GM21447 (cell line): ENCODE measurements at regions not wholly inside any gene's neighbourhood (a gene's known extent, or its start where the extent isn't known, plus 50 kb on each side); places are given as distances from the start of the nearest gene placed in this dataset.
"Not testable (repeated sequence)": the region's sequence is repeated elsewhere in the genome, so short reads cannot be mapped to it uniquely, and the experiment has no call there.

Source experiments
- ATAC-seq: cut with Tn5 transposase; IDR thresholded peaks from one replicate; pipeline ENCODE4 v1.9.1; 2021; ENCODE audit not compliant: unreplicated experiment

DNA sequence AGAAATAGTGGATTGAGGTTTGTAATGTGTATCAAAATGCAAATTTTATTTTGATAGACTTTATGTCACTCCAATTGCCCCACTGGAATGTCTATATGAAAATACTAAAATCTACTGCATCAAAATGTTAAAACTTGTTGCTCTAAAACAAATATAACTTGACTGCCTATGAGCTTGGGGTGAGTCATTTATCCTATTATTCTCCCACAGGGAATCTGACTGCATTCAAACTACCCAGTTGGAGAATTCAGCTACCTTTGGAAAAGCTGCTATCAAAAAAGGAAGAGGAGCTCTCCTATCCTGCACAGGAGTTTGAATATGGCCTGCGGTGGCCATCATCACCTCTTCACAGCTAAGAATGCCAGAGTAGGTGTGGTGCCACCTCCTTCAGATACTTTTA is 173.1 kb downstream of the KLHL28 start:
- no peak for ATAC-seq

DNA sequence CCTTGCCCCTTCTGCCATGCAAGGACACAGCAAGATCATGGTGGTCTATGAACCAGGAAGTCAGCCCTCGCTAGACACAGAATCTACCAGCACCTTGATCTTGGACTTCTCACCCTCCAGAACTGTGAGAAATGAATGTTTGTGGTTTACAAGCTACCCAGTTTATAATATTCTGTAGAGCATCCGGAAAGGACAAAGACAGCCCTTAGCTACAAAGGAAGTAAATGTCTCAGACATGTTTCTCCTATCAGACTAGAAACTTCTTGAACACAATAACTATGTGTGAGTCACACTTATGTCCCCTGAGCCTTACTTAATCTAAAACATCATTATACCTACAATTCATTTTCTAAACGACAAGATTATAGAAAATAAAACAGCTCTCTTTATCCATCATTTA is 176.7 kb downstream of the KLHL28 start:
- ATAC-seq, result no peak

DNA sequence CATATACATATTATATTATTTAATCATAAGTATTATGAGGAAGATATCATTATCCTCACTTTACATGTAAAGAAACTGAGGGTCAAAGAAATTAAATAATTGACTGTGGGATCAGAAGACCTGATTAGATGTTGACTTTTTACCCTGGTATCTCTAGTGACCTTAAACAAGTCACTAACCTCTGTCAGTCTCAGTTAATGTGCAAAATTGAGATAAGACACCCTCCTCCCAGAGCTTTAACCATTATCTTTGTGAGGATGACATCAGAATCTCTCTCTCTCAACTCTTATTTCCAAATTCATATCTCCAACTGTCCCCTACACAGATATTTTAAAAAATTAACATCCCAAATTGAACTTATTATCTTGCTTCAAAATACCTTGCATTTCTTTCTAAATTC is 177.8 kb downstream of the KLHL28 start:
- ATAC-seq, result no peak

DNA sequence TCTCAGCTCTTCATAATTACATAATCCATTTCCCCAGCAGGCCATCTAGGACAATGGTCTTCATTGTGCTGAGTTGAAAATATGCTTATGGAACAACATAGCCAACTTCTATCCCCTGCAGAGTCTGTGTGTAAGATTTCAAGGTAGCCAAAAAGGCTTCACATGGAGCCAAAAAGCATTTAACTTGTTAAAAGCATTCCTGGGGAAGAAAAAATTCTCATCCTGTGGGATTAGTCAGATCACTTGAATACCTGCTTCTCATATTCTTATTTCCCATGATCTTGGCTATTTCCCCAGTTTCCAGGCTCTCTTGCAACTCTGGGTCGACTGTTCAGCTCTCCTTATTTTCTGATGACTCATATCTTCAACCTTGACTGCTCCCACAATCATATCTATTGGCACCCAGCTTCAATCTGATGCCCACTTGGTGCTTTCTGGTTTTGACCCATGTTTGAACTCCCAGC is 178.9 kb downstream of the KLHL28 start:
- no peak for ATAC-seq

DNA sequence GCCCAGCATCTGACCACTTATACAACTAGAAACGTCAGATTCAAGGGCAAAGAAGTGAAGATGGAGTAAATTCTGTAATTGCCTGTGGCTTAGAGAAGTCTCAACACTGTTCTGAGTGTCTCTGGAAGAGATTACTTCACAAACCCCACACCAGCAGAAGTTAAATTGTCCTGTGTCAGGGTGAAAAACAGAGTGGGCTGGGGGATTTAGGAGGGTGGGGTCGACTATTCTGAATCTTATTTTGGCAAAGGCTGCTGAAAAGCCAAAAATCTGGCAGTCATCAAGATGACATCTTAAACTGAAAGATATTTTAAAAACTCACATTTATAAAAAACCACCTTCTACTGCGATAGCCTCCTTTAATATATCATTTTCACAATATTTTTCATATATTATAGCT is 180.8 kb downstream of the KLHL28 start:
- ATAC-seq, result no peak

DNA sequence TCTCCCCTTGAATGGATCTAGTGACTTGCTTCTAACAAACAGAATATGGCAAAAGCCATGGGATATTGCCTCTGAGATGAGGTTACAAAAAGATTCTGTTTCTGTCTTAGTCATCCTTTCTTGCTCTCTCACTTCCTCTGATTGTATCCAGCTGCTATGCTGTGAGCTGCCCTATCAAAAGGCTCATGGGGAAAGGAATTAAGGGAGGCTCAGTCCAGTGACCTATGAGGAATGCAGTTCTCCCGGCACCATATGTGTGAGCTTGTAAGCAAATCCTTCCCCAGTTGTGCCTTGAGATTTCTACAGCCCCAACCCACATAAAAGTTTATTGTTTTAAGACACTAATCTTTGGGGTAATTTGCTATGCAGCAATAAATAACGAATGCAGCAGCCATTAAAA is 183.1 kb downstream of the KLHL28 start:
- ATAC-seq, result no peak

DNA sequence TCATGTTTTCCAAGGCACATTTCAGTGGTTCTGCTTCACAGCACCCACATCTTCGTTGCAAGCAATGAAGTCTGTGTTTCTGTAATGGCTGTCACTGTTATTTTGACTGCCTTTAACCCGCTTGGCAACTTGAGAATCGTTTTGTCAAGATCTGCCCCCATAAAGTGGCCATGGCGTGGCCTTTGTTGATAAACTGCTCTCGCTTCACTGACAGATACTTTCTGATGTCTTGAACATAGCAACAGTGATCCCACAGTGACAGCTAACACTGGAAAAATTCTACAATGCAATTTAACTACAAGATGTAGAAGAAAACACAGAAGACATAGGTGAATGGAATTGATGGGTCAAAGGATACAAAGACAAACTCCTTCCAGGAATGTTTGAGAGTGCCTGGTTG is 184.2 kb downstream of the KLHL28 start:
- ATAC-seq, result no peak

DNA sequence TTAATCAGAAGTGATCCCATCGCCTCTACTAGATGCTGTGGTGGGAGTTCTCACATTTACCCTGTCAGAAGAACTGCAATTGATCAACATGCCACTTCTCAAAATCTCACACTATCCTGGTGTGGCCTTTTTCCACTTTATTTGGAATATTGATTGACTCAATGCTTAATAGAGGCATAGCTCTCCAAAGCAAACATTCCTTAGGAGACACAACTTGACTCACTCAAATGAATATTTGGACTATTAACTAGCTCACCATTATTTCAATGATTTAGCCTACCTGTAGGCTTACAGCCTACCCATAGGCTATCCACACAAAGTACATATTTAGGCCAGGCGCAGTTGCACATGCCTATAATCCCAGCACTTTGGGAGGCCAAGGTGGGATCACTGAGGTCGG is 186.5 kb downstream of the KLHL28 start:
- ATAC-seq, result no peak

DNA sequence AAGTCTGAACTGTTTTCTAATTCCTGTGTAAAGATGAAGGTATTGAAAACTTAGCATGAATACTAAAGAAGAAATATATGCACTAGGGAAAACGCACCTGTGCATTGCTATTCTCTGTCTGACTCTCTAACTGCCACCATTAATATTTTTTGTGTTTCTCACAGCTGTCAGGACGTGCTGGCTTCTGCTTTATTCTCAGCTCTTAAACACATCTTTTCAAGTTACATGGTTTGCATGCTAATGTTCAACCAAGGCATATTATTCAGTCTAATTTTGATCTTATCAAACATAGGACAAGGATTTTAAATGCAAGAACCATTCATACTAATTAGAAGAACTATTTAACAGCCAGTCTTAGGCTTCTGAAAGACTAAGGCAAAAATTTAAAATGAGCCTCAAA is 187.4 kb downstream of the KLHL28 start:
- ATAC-seq, result no peak

DNA sequence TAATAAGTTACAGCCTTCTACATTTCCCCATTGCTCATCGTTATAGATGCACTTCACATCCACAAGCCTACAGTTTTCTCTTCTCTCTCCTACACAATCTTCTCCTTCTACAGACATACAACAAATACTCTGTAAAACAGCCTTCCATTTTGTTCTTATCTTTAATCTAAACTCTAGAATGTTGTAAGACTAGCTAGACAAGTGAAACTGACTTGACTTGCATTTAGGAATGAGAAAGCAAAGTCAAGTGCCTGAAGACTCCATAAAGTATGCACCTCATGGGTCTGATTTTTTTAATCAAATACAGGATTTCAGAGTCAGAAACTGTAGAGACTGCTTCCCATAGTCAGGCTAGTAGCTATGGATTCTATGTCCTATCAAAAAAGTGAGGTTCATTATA is 190.3 kb downstream of the KLHL28 start:
- ATAC-seq, result no peak

DNA sequence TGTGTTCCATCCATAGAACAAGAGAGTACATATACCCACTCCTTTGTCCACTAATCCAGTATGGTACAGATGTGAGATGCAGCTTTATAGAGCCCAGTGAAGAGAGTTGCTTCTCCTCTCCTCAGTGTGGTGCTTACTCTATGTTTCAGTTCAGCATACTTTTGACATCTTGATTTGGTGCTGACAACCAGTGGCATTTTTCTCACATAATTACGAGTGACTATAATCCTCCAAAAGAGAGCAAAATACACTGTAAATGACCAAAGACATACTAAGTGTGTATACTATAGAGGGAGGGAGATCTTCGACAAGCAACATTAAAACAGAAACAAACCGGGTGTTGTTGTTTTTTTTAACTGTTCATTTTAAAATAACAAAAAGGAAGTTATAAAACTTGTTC is 191.5 kb downstream of the KLHL28 start:
- no peak for ATAC-seq

DNA sequence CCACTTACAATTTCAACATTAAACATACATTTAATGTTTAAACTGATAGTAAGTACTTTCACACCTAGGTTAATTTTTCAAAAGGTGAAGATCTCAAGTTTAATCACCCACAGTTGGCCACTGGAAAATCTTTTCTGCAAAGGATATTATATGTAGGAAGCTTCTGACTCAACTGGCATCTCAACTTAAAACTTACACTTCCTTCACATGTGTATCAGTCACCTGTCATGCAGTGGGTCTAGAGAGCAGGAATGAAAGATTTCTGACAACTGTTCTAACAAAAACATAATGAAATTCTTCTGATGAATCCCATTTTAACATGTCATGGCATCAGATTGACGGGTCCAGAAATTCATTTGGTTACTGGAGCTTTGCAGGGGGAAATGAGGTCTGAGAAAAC is 192.8 kb downstream of the KLHL28 start:
- ATAC-seq, result no peak

DNA sequence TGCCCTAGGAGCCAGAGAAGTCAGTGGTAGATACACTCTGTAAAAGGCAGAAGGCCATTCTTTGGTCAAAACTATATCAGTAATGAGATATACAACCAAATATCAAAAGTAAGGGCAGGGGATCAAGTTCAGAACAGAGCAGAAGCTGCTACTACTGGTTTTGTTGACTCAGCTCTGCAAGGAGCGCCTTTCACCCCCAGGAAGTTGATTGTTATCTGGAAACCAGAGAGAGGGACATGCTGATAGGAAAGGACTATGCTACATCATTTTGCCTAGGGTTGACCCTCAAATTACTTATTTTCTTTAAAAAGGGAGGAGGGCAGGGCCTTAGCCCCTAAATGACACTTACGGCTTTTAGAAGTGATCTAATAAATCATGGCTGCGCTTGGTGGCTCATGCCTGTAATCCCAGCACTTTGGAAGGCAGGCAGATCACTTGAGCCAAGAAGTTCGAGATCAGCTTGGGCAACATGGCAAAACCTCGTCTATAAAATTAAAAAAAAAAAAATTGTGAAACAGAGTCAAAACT is 194.0 kb downstream of the KLHL28 start:
- ATAC-seq, result no peak

DNA sequence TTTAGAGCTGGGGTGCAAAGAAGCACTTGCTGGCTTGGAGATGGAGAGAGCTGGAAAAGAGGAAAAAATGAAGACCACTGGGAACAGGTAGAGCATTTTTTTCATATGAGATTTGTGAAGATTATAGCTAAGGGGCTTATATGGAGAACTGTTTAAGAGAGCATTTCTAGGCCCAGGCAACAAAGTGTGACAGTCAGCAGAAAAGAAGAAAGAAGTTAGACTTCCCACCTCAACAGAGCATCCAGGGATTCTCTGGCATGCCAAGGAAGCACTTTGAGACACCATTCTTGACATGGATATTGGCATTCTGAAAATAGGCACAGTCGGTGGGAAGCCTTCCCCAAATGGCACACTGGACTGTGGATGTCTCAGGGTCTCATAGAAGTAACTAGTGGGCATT is 195.5 kb downstream of the KLHL28 start:
- no peak for ATAC-seq

DNA sequence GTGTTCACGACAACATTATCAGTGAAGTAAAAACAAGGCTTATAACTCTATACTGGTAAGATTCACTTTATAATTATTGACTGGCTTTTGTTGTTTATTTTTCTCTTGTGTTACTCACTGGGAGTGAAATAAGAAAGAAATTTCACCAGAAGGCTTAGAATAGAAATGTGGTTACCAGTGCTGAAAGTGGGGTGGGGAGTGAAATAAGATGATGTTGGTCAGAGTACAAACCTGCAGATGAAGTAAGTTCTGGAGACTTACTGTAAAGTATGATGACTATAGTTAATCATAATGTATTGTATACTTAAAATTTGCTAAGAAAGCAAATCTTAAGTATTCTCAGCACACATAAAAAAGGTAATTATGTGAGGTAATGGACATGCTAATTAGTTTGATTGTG is 198.4 kb downstream of the KLHL28 start:
- ATAC-seq, result no peak

DNA sequence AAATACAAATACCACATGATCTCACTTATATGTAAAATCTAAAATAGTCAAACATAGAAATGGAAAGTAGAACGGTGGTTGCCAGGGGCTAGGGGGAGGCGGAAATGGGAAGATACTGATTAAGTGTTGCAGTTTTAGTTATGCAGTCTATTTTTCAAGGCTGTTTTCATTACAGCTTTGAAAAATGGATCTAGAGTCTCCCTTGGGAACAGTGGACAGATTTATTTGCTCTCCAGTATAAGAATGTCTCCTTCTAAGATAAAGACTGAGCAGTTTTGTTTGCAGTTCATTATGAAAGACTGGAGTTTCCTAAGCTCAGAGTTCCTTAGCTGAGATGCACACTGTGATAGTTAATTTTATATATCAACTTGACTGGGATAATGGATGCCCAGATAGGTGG is 202.5 kb downstream of the KLHL28 start:
- no peak for ATAC-seq

DNA sequence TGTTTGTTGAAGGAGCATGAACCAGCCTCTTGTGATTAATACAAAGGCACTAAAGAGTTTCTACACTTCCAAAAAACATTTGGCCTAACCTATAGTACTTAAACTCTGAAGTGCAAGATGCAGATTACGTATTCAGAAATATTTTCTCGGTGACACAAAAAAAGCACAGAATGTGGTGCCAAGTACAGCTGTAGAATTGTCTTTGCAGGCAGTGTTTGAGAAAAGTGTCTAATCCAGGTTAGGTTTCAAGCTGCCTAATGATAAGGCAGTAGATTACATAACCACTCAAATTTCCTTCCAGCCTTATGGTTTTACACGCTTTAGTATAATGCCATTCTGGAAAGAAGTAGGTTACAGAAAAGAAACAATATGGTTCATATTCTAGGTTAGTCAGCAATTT is 205.2 kb downstream of the KLHL28 start:
- no peak for ATAC-seq

DNA sequence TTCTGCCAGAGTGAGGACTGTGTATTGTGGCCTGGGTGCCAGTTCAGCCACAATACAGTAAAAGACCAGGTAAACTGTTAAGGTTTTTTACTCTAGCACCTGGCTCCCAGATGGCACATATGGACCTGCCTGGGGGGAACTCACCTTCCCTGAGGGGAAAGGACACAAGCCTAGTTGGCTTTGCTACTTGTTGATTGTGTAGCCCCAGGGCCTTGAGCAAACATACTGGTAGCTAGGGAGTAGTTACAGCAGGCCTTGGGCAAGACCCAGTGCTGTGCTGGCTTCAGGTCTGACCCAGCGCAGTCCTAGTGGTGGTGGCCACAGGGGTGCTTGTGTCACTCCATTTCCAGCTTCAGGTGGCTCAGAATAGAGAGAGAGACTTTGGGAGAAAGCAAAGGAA is 216.4 kb downstream of the KLHL28 start:
- no peak for ATAC-seq

DNA sequence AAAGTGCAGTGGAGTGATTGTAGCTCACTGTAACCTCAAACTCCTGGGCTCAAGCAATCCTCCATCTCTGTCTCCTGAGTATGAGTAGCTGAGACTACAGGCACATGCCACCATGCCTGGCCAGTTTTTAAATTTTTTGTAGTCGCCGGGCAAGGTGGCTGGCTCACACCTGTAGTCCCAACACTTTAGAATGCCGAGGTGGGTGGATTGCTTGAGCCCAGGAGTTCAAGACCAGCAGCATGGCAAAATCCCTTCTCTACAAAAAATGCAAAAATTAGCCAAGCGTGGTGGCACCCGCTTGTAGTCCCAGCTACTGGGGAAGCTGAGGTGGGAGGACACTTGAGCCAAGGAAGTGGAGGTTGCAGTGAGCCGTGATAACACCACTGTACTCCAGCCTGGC is 219.5 kb downstream of the KLHL28 start:
- ATAC-seq, result no peak

DNA sequence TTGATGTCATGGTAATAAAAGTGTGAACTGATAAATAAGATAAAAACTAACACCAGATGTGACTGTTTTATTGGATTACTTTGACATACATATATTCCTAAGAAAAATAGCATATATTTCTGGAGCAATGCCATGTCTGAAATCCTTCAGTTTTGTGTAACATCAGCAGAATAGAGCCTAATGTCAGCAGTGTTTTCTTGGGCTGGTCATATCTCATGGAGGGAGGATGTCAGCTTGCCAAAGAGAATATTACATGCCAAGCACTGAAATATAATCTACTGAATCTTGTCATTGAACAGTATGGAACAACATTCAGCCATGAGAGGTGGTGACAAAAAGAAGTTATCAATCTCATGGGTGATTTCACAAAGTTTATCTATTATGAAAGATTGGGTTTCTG is 220.3 kb downstream of the KLHL28 start:
- no peak for ATAC-seq

DNA sequence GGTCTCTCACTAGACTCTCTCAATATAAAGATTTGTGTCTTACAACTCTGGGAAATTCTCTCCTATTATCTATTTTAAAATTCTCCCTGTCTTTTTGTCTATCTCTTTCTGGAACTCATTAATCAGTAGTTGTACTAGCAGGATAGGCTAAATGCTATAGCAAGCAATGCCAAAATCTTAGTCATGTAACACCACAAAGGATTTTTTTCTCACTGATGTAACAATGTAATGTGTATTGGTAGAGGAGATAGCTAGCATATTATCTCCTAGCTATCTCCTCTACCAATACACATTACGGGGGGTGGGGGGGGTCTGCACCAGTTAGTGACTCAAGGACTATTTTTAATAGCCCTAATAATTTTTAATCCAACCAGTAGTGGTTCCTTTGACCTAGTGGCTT is 225.4 kb downstream of the KLHL28 start:
- ATAC-seq, result no peak

DNA sequence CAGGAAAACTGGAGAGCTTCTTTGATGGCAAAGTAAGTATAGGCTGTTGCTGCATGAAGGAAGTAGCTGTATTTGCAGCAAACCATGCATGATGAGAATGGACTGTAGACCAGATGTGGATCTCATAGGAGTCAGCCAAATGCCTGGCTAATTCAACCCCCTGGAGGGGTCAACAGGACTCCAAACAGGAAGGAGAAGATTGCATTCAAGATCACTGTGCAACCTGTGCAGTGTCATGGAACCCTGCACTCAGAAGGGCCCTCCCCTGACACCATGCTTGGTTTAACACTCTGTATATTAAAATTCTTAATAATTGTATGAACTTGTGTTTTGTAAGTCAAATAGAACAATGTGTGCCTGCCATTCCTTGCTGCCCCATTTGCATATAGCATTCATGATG is 225.1 kb upstream of the FSCB start:
- no peak for ATAC-seq

DNA sequence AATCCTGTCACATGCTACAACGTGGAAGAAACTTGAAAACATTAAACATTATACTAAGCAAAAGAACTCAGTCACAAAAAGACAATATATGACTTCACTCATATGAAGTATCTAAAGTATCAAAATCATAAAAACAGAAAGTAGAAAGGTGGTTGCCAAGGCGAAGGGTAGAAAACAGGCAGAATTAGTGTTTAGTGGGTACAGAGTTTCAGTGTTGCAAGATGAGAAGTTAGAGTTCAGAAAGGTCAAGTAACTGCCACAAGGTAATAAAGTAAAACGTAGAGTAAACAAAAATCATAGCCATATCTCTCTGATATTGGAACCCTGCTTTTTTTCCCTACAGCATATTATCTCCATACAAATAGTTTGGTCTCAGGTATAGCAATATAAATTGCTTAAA is 223.8 kb upstream of the FSCB start:
- no peak for ATAC-seq

DNA sequence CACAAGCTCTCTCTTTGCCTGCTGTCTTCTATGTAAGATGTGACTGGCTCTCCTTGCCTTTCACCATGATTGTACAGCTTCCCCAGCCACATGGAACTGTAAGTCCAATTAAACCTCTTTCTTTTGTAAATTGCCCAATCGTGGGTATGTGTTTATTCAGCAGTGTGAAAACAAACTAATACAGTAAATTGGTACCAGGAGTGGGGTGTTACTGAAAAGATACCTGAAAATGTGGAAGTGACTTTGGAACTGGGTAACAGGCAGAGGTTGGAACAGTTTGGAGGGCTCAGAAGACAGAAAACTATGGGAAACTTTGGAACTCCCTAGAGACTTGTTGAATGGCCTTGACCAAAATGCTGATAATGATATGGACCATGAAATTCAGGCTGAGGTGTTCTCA is 214.3 kb upstream of the FSCB start:
- not testable (repeated sequence) for ATAC-seq
